HG02885 (cell line): ENCODE measurements at regions not wholly inside any gene's neighbourhood (a gene's known extent, or its start where the extent isn't known, plus 50 kb on each side); places are given as distances from the start of the nearest gene placed in this dataset.
"Not testable (repeated sequence)": the region's sequence is repeated elsewhere in the genome, so short reads cannot be mapped to it uniquely, and the experiment has no call there.

Experiments used
- ATAC-seq: cut with Tn5 transposase; IDR thresholded peaks from one replicate; pipeline ENCODE4 v1.9.1; 2021; ENCODE audit warnings: mild to moderate bottlenecking; ENCODE audit not compliant: unreplicated experiment, poor library complexity

- no peak for ATAC-seq
Measured at GRCh38 chr7:27032839-27033238, 63.0 kb downstream of the HOXA1 start.

GRCh38 chr7:27031289-27032172 lies 64.3 kb downstream of the HOXA1 start:
- peak; percentile 89 for ATAC-seq

GRCh38 chr7:27030393-27031050 lies 65.3 kb downstream of the HOXA1 start:
- ATAC-seq = no peak

GRCh38 chr7:27025270-27025669 lies 70.5 kb downstream of the HOXA1 start:
- no peak for ATAC-seq

- no peak for ATAC-seq
Measured at GRCh38 chr7:27010068-27010467, 85.7 kb downstream of the HOXA1 start.

- ATAC-seq = no peak
Measured at GRCh38 chr7:27000496-27000895, 95.3 kb downstream of the HOXA1 start.

GRCh38 chr7:26998284-26998683 lies 97.5 kb downstream of the HOXA1 start:
- ATAC-seq = not testable (repeated sequence)

GRCh38 chr7:26995666-26996065 lies 100.1 kb downstream of the HOXA1 start:
- no peak for ATAC-seq

GRCh38 chr7:26993816-26994810 lies 101.7 kb downstream of the HOXA1 start:
- no peak for ATAC-seq

- ATAC-seq = no peak
Measured at GRCh38 chr7:26992670-26993069, 103.1 kb downstream of the HOXA1 start.

- ATAC-seq = no peak
Measured at GRCh38 chr7:26991796-26992195, 104.0 kb downstream of the HOXA1 start.

- no peak for ATAC-seq
Measured at GRCh38 chr7:26989897-26990670, 105.7 kb downstream of the HOXA1 start.

- ATAC-seq = no peak
Measured at GRCh38 chr7:26988836-26989374, 106.9 kb downstream of the HOXA1 start.

- no peak for ATAC-seq
Measured at GRCh38 chr7:26987338-26987737, 108.5 kb downstream of the HOXA1 start.

- ATAC-seq = no peak
Measured at GRCh38 chr7:26978146-26978545, 113.8 kb upstream of the SKAP2 start.

- ATAC-seq = no peak
Measured at GRCh38 chr7:26976840-26977239, 112.5 kb upstream of the SKAP2 start.

- not testable (repeated sequence) for ATAC-seq
Measured at GRCh38 chr7:26971924-26972323, 107.5 kb upstream of the SKAP2 start.

GRCh38 chr7:26965724-26966123 lies 101.3 kb upstream of the SKAP2 start:
- ATAC-seq = no peak

- ATAC-seq = no peak
Measured at GRCh38 chr7:26964156-26964808, 99.9 kb upstream of the SKAP2 start.
